GM23338 (cell line): ENCODE measurements at regions not wholly inside any gene's neighbourhood (a gene's known extent, or its start where the extent isn't known, plus 50 kb on each side); places are given as distances from the start of the nearest gene placed in this dataset.

Experiments used
- ATAC-seq: fragments of 200-7000 bp; cut with Tn5 transposase; 3 replicates; pipeline ENCODE4 v1.9.1; 2020
- DNase-seq: peaks from one replicate; pipeline ENCODE4 v3.0.0-alpha.2; 2015; ENCODE audit warnings: low spot score
- H2AFZ ChIP-seq: fragments of 200-600 bp; sonication (generic); 2 replicates; pipeline ENCODE4 v1.8.0; 2016; ENCODE audit warnings: antibody characterized with exemption, mild to moderate bottlenecking, moderate library complexity
- H3F3A ChIP-seq: fragments of 200-600 bp; sonication (generic); replicated peaks from 2 replicates; pipeline ENCODE4 v1.8.0; 2017; ENCODE audit warnings: antibody characterized with exemption, mixed run types, low read depth
- H3K27ac ChIP-seq: fragments of 200-600 bp; sonication (generic); 2 replicates; pipeline ENCODE4 v1.6.1; 2016; ENCODE audit warnings: low read depth
- H3K27me3 ChIP-seq: fragments of 200-600 bp; sonication (generic); 2 replicates; pipeline ENCODE4 v1.8.0; 2016; ENCODE audit warnings: mild to moderate bottlenecking, mixed run types, moderate library complexity; ENCODE audit not compliant: insufficient read depth
- H3K36me3 ChIP-seq: fragments of 200-600 bp; sonication (generic); 2 replicates; pipeline ENCODE4 v1.8.0; 2016; ENCODE audit warnings: mild to moderate bottlenecking; ENCODE audit not compliant: insufficient read depth
- H3K4me1 ChIP-seq: fragments of 200-600 bp; sonication (generic); 2 replicates; pipeline ENCODE4 v1.8.0; 2016; ENCODE audit warnings: mild to moderate bottlenecking, moderate library complexity; ENCODE audit not compliant: insufficient read depth
- H3K4me2 ChIP-seq: fragments of 200-600 bp; sonication (generic); 2 replicates; pipeline ENCODE4 v1.7.1; 2017; ENCODE audit warnings: mixed run types
- H3K4me3 ChIP-seq: fragments of 200-600 bp; sonication (generic); 2 replicates; pipeline ENCODE4 v1.6.1; 2016; ENCODE audit warnings: mixed run types
- H3K79me2 ChIP-seq: fragments of 200-600 bp; sonication (generic); replicated peaks from 2 replicates; pipeline ENCODE4 v1.8.0; 2017; ENCODE audit warnings: mild to moderate bottlenecking; ENCODE audit not compliant: insufficient read depth
- H3K9me2 ChIP-seq: fragments of 200-600 bp; sonication (generic); 2 replicates; pipeline ENCODE4 v1.8.0; 2017; ENCODE audit not compliant: insufficient read depth
- H4K20me1 ChIP-seq: fragments of 200-600 bp; sonication (generic); replicated peaks from 2 replicates; pipeline ENCODE4 v1.8.0; 2017; ENCODE audit warnings: mild to moderate bottlenecking; ENCODE audit not compliant: insufficient read depth
- H3K27ac Mint-ChIP-seq: 2 replicates; pipeline ENCODE4 v1.8.0; 2020; ENCODE audit warnings: inconsistent platforms, mild to moderate bottlenecking, moderate library complexity, mixed read lengths
- H3K27me3 Mint-ChIP-seq: 3 replicates; pipeline ENCODE4 v1.8.0; 2022; ENCODE audit warnings: low read depth, mild to moderate bottlenecking, moderate library complexity, mixed read lengths, inconsistent platforms; ENCODE audit not compliant: insufficient read depth, poor library complexity
- H3K36me3 Mint-ChIP-seq: 3 replicates; pipeline ENCODE4 v1.8.0; 2021; ENCODE audit warnings: low read depth, mild to moderate bottlenecking, inconsistent platforms, moderate library complexity, mixed read lengths
- H3K4me1 Mint-ChIP-seq: 3 replicates; pipeline ENCODE4 v1.8.0; 2020; ENCODE audit warnings: mild to moderate bottlenecking, inconsistent platforms, mixed read lengths
- H3K4me3 Mint-ChIP-seq: 3 replicates; pipeline ENCODE4 v1.8.0; 2021; ENCODE audit warnings: moderate library complexity, mild to moderate bottlenecking, inconsistent platforms, mixed read lengths
- H3K9me3 Mint-ChIP-seq: 3 replicates; pipeline ENCODE4 v1.8.0; 2020; ENCODE audit warnings: moderate library complexity, mild to moderate bottlenecking, inconsistent platforms, mixed read lengths
- CREB1 ChIP-seq: fragments of 250-450 bp; sonication (Bioruptor Pico); IDR thresholded peaks from 2 replicates; pipeline ENCODE4 v1.5.0; 2020; ENCODE audit warnings: low read depth, mild to moderate bottlenecking, moderate library complexity
- EZH2 ChIP-seq: fragments of 200-600 bp; sonication (generic); IDR thresholded peaks from one replicate; pipeline ENCODE4 v1.8.0; 2017; ENCODE audit warnings: antibody characterized with exemption, mild to moderate bottlenecking, low read depth; ENCODE audit not compliant: unreplicated experiment
- EZH2phosphoT487 ChIP-seq: fragments of 200-600 bp; sonication (generic); IDR thresholded peaks from one replicate; pipeline ENCODE4 v1.8.1; 2018; ENCODE audit warnings: antibody characterized with exemption; ENCODE audit not compliant: unreplicated experiment
- JUNB ChIP-seq: IDR thresholded peaks from one replicate; pipeline ENCODE4 v1.6.1; 2016; ENCODE audit warnings: antibody characterized with exemption; ENCODE audit not compliant: unreplicated experiment
- NANOG ChIP-seq: IDR thresholded peaks from 2 replicates; pipeline ENCODE4 v1.6.1; 2016; ENCODE audit warnings: antibody characterized with exemption, borderline replicate concordance
- POLR2AphosphoS5 ChIP-seq: IDR thresholded peaks from 2 replicates; pipeline ENCODE4 v1.6.1; 2016; ENCODE audit warnings: antibody characterized with exemption, low read depth
- STAT1 ChIP-seq: IDR thresholded peaks from one replicate; pipeline ENCODE4 v1.6.1; 2016; ENCODE audit warnings: antibody characterized with exemption; ENCODE audit not compliant: unreplicated experiment
- ZNF114 ChIP-seq: fragments of 250-450 bp; sonication (Bioruptor Pico); IDR thresholded peaks from 2 replicates; pipeline ENCODE4 v1.5.0; 2020; ENCODE audit warnings: mild to moderate bottlenecking, moderate library complexity
- ZNF331 ChIP-seq: fragments of 250-450 bp; sonication (Bioruptor Pico); IDR thresholded peaks from 2 replicates; pipeline ENCODE4 v1.5.0; 2020; ENCODE audit warnings: low read depth, mild to moderate bottlenecking, moderate library complexity
- TF ChIP-seq, protein P1 (sequence below): IDR thresholded peaks from one replicate; pipeline ENCODE4 v1.6.1; 2018; ENCODE audit warnings: antibody characterized with exemption; ENCODE audit not compliant: unreplicated experiment
- TF ChIP-seq, protein P2 (sequence below): IDR thresholded peaks from 2 replicates; pipeline ENCODE4 v1.6.1; 2016; ENCODE audit warnings: antibody characterized with exemption
- TF ChIP-seq, protein P3 (sequence below): fragments of 250-450 bp; sonication (Bioruptor Pico); IDR thresholded peaks from 2 replicates; pipeline ENCODE4 v1.5.0; 2020; ENCODE audit warnings: mild to moderate bottlenecking, moderate library complexity
- TF ChIP-seq, protein P4 (sequence below), 2 experiments: fragments of 200-600 bp in 1 of 2; sonication (generic) in 1 of 2; conservative IDR thresholded peaks; 2 replicates each; pipeline versions ENCODE4 v1.5.1 to v1.6.1; 2016 to 2017; ENCODE audit warnings: antibody characterized with exemption in 2 of 2, low read depth in 2 of 2, mild to moderate bottlenecking in 2 of 2, moderate library complexity in 1 of 2

DNA sequence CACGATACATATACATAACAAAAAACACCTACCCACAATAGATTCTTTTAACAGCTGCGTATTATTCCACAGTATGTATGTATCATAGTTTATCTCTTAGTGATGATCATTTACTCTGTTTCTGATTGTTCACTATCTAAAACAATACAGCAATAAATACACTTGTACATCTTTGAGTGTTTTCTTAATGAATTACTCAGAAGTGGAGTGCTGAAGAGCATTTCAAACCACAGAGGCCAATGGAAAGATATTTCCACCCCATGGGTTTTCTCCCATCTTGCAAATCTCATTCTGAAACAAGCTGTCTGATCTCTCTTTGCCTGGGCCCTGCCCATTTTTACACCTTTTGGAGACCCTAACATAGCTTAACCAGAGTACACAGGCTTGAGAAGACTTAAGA is 113.8 kb upstream of the KLF7 start:
- TF ChIP-seq, protein P1, sequence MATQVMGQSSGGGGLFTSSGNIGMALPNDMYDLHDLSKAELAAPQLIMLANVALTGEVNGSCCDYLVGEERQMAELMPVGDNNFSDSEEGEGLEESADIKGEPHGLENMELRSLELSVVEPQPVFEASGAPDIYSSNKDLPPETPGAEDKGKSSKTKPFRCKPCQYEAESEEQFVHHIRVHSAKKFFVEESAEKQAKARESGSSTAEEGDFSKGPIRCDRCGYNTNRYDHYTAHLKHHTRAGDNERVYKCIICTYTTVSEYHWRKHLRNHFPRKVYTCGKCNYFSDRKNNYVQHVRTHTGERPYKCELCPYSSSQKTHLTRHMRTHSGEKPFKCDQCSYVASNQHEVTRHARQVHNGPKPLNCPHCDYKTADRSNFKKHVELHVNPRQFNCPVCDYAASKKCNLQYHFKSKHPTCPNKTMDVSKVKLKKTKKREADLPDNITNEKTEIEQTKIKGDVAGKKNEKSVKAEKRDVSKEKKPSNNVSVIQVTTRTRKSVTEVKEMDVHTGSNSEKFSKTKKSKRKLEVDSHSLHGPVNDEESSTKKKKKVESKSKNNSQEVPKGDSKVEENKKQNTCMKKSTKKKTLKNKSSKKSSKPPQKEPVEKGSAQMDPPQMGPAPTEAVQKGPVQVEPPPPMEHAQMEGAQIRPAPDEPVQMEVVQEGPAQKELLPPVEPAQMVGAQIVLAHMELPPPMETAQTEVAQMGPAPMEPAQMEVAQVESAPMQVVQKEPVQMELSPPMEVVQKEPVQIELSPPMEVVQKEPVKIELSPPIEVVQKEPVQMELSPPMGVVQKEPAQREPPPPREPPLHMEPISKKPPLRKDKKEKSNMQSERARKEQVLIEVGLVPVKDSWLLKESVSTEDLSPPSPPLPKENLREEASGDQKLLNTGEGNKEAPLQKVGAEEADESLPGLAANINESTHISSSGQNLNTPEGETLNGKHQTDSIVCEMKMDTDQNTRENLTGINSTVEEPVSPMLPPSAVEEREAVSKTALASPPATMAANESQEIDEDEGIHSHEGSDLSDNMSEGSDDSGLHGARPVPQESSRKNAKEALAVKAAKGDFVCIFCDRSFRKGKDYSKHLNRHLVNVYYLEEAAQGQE = no peak
- TF ChIP-seq, protein P2, sequence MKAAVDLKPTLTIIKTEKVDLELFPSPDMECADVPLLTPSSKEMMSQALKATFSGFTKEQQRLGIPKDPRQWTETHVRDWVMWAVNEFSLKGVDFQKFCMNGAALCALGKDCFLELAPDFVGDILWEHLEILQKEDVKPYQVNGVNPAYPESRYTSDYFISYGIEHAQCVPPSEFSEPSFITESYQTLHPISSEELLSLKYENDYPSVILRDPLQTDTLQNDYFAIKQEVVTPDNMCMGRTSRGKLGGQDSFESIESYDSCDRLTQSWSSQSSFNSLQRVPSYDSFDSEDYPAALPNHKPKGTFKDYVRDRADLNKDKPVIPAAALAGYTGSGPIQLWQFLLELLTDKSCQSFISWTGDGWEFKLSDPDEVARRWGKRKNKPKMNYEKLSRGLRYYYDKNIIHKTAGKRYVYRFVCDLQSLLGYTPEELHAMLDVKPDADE = no peak
- no peak for TF ChIP-seq CREB1 (CRISPR knock-in tag)
- TF ChIP-seq POLR2AphosphoS5 = no peak
- TF ChIP-seq NANOG = no peak
- no peak for TF ChIP-seq EZH2
- no peak for TF ChIP-seq JUNB
- TF ChIP-seq STAT1 = no peak
- no peak for TF ChIP-seq ZNF331 (CRISPR knock-in tag)
- TF ChIP-seq ZNF114 = no peak
- no peak for TF ChIP-seq EZH2phosphoT487
- TF ChIP-seq, protein P3, sequence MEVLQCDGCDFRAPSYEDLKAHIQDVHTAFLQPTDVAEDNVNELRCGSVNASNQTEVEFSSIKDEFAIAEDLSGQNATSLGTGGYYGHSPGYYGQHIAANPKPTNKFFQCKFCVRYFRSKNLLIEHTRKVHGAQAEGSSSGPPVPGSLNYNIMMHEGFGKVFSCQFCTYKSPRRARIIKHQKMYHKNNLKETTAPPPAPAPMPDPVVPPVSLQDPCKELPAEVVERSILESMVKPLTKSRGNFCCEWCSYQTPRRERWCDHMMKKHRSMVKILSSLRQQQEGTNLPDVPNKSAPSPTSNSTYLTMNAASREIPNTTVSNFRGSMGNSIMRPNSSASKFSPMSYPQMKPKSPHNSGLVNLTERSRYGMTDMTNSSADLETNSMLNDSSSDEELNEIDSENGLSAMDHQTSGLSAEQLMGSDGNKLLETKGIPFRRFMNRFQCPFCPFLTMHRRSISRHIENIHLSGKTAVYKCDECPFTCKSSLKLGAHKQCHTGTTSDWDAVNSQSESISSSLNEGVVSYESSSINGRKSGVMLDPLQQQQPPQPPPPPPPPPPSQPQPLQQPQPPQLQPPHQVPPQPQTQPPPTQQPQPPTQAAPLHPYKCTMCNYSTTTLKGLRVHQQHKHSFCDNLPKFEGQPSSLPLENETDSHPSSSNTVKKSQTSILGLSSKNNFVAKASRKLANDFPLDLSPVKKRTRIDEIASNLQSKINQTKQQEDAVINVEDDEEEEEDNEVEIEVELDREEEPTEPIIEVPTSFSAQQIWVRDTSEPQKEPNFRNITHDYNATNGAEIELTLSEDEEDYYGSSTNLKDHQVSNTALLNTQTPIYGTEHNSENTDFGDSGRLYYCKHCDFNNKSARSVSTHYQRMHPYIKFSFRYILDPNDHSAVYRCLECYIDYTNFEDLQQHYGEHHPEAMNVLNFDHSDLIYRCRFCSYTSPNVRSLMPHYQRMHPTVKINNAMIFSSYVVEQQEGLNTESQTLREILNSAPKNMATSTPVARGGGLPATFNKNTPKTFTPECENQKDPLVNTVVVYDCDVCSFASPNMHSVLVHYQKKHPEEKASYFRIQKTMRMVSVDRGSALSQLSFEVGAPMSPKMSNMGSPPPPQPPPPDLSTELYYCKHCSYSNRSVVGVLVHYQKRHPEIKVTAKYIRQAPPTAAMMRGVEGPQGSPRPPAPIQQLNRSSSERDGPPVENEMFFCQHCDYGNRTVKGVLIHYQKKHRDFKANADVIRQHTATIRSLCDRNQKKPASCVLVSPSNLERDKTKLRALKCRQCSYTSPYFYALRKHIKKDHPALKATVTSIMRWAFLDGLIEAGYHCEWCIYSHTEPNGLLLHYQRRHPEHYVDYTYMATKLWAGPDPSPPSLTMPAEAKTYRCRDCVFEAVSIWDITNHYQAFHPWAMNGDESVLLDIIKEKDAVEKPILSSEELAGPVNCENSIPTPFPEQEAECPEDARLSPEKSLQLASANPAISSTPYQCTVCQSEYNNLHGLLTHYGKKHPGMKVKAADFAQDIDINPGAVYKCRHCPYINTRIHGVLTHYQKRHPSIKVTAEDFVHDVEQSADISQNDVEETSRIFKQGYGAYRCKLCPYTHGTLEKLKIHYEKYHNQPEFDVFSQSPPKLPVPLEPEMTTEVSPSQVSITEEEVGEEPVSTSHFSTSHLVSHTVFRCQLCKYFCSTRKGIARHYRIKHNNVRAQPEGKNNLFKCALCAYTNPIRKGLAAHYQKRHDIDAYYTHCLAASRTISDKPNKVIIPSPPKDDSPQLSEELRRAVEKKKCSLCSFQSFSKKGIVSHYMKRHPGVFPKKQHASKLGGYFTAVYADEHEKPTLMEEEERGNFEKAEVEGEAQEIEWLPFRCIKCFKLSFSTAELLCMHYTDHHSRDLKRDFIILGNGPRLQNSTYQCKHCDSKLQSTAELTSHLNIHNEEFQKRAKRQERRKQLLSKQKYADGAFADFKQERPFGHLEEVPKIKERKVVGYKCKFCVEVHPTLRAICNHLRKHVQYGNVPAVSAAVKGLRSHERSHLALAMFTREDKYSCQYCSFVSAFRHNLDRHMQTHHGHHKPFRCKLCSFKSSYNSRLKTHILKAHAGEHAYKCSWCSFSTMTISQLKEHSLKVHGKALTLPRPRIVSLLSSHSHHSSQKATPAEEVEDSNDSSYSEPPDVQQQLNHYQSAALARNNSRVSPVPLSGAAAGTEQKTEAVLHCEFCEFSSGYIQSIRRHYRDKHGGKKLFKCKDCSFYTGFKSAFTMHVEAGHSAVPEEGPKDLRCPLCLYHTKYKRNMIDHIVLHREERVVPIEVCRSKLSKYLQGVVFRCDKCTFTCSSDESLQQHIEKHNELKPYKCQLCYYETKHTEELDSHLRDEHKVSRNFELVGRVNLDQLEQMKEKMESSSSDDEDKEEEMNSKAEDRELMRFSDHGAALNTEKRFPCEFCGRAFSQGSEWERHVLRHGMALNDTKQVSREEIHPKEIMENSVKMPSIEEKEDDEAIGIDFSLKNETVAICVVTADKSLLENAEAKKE (CRISPR knock-in tag) = no peak
- TF ChIP-seq, protein P4, sequence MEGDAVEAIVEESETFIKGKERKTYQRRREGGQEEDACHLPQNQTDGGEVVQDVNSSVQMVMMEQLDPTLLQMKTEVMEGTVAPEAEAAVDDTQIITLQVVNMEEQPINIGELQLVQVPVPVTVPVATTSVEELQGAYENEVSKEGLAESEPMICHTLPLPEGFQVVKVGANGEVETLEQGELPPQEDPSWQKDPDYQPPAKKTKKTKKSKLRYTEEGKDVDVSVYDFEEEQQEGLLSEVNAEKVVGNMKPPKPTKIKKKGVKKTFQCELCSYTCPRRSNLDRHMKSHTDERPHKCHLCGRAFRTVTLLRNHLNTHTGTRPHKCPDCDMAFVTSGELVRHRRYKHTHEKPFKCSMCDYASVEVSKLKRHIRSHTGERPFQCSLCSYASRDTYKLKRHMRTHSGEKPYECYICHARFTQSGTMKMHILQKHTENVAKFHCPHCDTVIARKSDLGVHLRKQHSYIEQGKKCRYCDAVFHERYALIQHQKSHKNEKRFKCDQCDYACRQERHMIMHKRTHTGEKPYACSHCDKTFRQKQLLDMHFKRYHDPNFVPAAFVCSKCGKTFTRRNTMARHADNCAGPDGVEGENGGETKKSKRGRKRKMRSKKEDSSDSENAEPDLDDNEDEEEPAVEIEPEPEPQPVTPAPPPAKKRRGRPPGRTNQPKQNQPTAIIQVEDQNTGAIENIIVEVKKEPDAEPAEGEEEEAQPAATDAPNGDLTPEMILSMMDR (conservative IDR thresholded peaks at IDR 0.05; ENCODE audit: low read depth in 2 of 2) = no peak
- H3K9me2 ChIP-seq = 0 out of 2 replicates have a peak, but pooled peaks cover 4% of the 10 kb centered on the region
- H3F3A ChIP-seq = no peaks in the 10 kb centered on the region
- no peak overlapping the region for H3K27ac Mint-ChIP-seq
- no peak overlapping the region for H3K27ac ChIP-seq
- peaks cover 8% of the 10 kb centered on the region; the same call in 2 of the 3 replicates for H3K4me1 Mint-ChIP-seq
- no peaks in the 10 kb centered on the region for H3K27me3 Mint-ChIP-seq
- H3K4me3 ChIP-seq = no peak overlapping the region
- no peak for ATAC-seq
- no peaks in the 10 kb centered on the region for H3K9me3 Mint-ChIP-seq
- no peaks in the 10 kb centered on the region for H3K27me3 ChIP-seq
- H3K36me3 Mint-ChIP-seq = no peaks in the 10 kb centered on the region
- H4K20me1 ChIP-seq = no peaks in the 10 kb centered on the region
- H3K4me2 ChIP-seq = no peak overlapping the region
- no peak for DNase-seq
- no peak overlapping the region for H2AFZ ChIP-seq
- peaks cover 3% of the 10 kb centered on the region; the same call in 1 of the 2 replicates for H3K36me3 ChIP-seq
- peaks cover 4% of the 10 kb centered on the region; the same call in 1 of the 2 replicates for H3K4me1 ChIP-seq
- H3K79me2 ChIP-seq = no peaks in the 10 kb centered on the region
- no peak overlapping the region for H3K4me3 Mint-ChIP-seq
